GM18867 (cell line): ENCODE measurements at regions not wholly inside any gene's neighbourhood (a gene's known extent, or its start where the extent isn't known, plus 50 kb on each side); places are given as distances from the start of the nearest gene placed in this dataset.
"Not testable (repeated sequence)": the region's sequence is repeated elsewhere in the genome, so short reads cannot be mapped to it uniquely, and the experiment has no call there.

ENCODE experiments used
- ATAC-seq: cut with Tn5 transposase; IDR thresholded peaks from one replicate; pipeline ENCODE4 v1.9.1; 2021; ENCODE audit warnings: mild to moderate bottlenecking, moderate library complexity; ENCODE audit not compliant: unreplicated experiment

- no peak for ATAC-seq
These were observed 488.7 kb upstream of the COX7C start for GRCh38 chr5:86129009-86129408.

DNA sequence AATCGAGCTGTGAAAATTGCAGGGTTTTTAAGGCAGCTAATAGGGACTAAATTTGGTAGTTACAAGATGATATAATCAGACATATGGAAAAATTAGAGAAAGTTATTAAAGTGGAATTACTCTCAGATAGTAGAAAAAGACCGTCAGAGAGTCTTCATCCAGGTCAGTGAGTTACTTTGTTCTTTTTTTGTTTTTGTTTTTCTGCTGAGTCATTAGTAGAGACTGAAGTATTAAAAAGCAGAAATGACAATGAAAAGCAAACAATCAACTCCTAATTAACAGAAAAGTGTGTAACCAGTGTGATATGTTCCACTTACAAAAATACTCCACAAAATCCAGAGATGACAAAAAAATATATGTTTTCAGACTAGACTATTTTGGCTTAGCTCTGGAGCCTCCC is 480.4 kb upstream of the COX7C start:
- no peak for ATAC-seq

- ATAC-seq = no peak
These were observed 473.9 kb upstream of the COX7C start for GRCh38 chr5:86143837-86144236.

DNA sequence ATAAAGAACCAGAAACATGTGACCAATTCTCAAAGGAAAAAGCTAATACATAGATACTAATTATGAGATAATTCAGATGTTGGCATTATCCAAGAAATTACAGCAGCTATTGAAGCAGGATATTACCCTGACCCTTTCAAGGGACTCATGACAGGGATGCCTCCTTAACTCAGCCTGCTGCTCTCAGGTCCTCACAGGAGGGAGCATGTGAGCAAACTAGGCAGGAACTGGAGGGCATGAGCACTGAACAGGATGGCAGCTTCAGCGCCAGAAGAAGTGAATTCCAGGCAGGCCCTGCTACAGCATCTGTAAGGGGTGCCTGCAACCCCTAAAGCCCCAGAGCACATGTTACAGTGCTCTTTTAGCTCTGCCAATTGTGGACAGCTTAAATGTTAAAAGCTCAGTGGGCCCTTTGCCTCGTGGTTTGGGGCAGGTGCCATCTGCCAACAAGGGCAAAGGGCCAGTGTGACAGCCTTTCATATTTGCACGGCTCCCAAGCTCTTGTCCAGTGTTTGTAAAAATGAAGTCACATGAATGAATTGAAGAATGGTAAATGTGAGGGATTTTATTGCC is 464.7 kb upstream of the COX7C start:
- no peak for ATAC-seq

GRCh38 chr5:86155796-86156195 is 461.9 kb upstream of the COX7C start:
- no peak for ATAC-seq

- no peak for ATAC-seq
These were observed 447.5 kb upstream of the COX7C start for GRCh38 chr5:86170194-86170593.

DNA sequence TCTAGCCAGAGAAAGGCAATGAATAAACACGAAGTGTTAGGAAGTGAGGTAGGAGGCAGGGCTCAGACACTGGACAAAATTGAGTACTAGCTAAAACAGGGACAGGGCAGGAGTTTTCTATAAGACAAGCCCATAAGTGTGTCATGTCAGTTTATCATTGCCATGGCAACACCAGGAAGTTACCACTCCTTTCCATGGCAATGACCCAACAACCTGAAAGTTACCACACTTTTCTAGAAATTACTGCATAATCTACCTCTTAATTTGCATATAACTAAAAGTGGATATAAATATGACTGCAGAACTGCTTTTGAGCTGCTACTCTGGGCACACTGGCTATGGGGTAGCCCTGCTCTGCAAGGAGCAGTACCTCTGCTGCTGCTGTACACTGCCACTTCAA is 442.5 kb upstream of the COX7C start:
- peak; percentile 95 for ATAC-seq

- ATAC-seq = no peak
These were observed 418.5 kb upstream of the COX7C start for GRCh38 chr5:86199287-86199686.

DNA sequence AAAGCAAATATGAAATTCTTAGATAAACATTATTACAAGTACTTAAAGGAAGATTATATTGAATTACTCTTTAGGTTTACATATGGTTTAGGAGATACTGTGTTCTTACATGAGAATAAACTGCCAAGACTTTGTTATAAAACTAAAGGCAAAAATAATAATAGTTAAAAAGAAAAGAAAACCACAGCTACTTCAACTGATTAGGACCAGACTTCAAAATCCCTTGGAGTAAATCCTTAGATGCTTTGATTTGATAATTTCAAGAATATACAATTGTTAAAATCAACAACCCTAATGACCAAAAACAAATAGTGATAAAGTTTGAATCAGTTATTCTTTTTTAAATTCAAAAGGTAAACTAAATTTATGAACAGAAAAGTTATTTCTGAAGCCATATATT is 389.6 kb upstream of the COX7C start:
- no peak for ATAC-seq

GRCh38 chr5:86232246-86232645 is 385.5 kb upstream of the COX7C start:
- ATAC-seq = no peak

GRCh38 chr5:86244153-86244552 is 373.6 kb upstream of the COX7C start:
- ATAC-seq = no peak

DNA sequence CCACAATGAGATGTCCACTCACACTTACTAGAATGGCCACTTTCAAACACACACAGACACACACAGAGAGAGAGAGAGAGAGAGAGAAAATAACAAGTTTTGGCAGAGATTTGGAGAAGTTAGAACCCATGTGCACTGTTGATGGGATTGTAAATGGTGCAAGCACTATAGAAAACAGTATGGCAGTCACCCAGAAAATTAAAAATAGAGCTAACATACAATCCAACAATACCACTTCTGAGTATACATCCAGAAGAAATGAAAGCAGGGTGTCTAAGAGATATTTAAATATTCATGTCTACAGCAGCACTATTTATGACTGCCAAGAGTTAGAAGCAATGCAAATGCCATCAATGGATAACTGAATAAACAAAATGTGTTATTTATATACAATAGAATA is 359.9 kb upstream of the COX7C start:
- ATAC-seq = no peak

DNA sequence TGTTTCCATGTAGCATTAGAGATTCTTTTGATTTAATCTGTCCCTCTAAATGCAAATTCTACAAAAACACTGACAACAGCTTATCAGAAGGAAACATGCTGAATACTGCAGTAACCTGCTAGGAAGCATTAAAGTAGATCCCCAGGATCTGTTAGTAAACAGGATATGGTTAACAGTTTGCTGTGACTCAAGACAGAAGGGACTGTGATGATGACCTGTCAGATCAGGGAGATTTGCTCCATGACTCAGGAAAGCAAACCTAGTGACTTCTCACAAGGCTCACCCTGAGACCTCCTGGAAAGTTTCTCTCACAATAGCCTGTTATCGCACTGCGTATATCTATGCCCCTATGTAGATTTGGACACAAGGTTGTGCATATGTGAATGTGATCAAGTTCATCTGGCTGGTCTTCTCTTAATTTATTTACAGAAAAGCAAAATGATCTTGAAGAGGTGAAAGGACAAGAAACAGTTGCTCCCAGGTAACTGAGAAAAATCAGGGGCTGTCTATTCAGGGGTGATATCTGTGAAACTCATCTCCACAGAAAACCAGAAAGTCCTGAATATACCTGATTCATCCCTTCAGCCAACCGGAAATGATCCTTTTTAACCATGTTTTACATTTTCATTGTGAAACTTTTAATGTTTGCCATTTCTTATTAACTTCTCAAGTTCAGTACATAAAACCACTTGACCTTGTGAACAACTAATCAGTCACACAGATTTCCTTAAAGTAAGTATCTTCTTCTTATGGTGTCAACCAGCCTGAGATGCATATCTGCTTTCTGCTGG is 333.1 kb upstream of the COX7C start:
- ATAC-seq = not testable (repeated sequence)

GRCh38 chr5:86287437-86287836 is 330.3 kb upstream of the COX7C start:
- ATAC-seq = not testable (repeated sequence)

DNA sequence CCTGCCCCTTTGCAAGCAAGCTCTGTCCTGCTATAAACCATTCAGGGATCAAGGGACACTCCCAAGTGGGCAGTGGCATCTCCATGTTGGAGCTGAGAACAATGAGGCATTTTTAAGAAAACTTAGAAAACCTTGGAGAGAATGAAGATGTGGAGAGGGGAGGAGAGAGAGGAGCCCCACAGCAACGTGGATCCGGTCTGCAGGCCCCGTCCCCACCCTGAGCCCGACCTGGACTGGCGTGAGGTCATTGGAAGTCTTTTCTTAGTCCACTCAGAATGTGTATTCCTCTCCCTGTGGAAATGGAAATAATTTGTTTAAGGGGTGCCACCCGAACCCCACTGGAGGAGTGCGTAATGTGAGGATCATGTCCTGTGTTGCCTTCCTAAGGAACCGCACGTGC is 328.0 kb upstream of the COX7C start:
- not testable (repeated sequence) for ATAC-seq

GRCh38 chr5:86292811-86293210 is 324.9 kb upstream of the COX7C start:
- not testable (repeated sequence) for ATAC-seq

GRCh38 chr5:86302643-86303042 is 315.1 kb upstream of the COX7C start:
- ATAC-seq = not testable (repeated sequence)

- ATAC-seq = peak; percentile 89
These were observed 312.7 kb upstream of the COX7C start for GRCh38 chr5:86305050-86305449.

DNA sequence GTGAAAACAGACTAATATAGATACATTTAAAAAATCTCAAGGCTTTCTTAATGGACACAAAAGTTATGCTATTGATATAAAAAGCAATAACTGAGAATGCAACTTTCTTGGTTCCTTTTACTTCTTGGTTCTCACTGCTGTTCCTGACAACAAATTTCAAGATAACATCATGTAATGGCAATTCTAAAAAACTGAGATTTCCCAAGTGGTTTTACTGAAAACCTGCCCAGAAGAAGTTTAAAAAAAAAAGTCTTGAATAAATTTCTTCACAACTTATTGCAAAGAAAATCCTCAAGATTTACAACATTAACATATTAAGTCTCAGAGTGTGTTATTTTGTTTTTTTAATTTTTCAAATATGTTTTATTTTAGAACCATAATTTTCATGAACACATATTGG is 302.8 kb upstream of the COX7C start:
- ATAC-seq = no peak

- no peak for ATAC-seq
These were observed 297.5 kb upstream of the COX7C start for GRCh38 chr5:86320266-86320665.

DNA sequence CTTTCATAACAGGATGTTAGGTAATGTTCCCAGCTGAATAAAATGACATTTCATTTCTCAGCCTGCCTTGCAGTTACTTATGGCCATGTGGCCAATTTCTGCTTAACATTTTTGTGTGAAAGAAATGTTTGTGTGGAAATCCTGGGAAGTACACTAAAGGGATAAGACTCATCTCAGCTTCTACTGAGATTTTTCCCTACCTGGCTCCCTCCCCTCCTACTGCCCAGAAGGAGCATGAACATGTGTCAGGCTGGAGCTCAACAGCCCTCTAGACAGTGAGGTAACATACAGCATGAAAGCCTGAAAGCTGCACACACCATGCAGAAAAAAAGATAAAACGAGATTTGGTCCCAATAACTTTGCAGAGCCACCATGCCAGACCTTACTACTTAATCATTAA is 288.4 kb upstream of the COX7C start:
- no peak for ATAC-seq

- no peak for ATAC-seq
These were observed 287.0 kb upstream of the COX7C start for GRCh38 chr5:86330736-86331135.

GRCh38 chr5:86332851-86333250 is 284.9 kb upstream of the COX7C start:
- no peak for ATAC-seq
